GM06990 (cell line): ENCODE measurements at regions not wholly inside any gene's neighbourhood (a gene's known extent, or its start where the extent isn't known, plus 50 kb on each side); places are given as distances from the start of the nearest gene placed in this dataset.

Source experiments
- DNase-seq: peaks from one replicate; pipeline ENCODE4 v3.0.0-alpha.2; 2011; ENCODE audit not compliant: insufficient read length; ENCODE audit errors: extremely low read depth
- H3K27me3 ChIP-seq: replicated peaks from 2 replicates; pipeline ENCODE4 v1.6.0; 2011; ENCODE audit warnings: low read length; ENCODE audit not compliant: control insufficient read depth, insufficient read depth
- H3K36me3 ChIP-seq: 2 replicates; pipeline ENCODE4 v1.5.1; 2011; ENCODE audit warnings: low read length; ENCODE audit not compliant: control insufficient read depth, insufficient read depth
- H3K4me3 ChIP-seq: replicated peaks from 2 replicates; pipeline ENCODE4 v1.5.1; 2011; ENCODE audit warnings: low read depth, mild to moderate bottlenecking, control low read depth, low read length
- CTCF ChIP-seq: IDR thresholded peaks from 2 replicates; pipeline ENCODE4 v1.5.1; 2011; ENCODE audit warnings: low read length, control low read depth, mild to moderate bottlenecking, inconsistent platforms; ENCODE audit not compliant: insufficient read depth, poor library complexity, severe bottlenecking

GRCh38 chr6:82767037-82767436 is 298.6 kb downstream of the UBE3D start:
- no peak for DNase-seq
- no peak overlapping the region for H3K4me3 ChIP-seq
- no peaks in the 10 kb centered on the region for H3K27me3 ChIP-seq
- no peaks in the 10 kb centered on the region for H3K36me3 ChIP-seq
- TF ChIP-seq CTCF: no peak

- no peak for TF ChIP-seq CTCF
- H3K4me3 ChIP-seq: no peak overlapping the region
- DNase-seq: no peak
- no peaks in the 10 kb centered on the region for H3K36me3 ChIP-seq
- H3K27me3 ChIP-seq: no peaks in the 10 kb centered on the region
These were observed 298.2 kb downstream of the UBE3D start for GRCh38 chr6:82767447-82767846.

DNA sequence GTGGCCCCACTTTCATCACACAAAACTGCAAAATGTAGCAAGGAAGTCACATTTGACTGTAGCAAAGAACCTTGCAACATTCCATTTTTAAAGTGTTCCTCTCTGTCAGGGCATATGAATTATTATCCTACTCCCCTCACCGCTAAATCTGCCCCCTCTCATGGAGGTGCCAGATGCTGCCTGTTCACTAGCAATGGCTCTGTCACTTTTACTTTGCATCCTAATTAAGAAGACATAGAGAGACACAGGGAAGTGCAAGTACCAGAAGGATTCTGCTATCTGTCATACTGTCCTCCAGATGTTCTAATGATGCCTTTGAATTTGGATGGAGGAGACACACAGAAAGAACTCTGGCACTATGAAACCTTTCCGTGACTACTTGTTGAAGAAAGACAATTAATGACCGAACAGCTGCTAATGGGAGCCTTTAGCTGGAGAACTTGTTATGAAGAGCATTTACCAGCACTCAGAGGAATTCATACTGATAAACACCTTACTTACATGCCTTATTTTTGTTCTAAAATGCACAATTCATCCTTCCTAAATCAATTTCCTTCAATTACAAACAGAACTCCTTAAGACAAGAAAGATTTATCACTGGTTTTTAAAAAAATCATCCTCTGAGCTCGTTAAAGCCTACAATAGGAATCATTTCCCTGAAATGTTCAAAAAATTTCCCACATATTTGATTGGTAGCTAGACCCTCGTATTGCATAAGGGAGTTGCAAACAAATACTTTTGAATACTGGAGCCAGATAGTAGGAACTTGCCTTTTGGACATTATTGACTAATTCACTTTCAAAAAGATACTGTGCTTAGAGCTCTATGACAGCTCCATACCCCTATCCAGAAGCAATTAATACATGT is 292.6 kb downstream of the UBE3D start:
- no peak for DNase-seq
- no peak overlapping the region for H3K4me3 ChIP-seq
- no peaks in the 10 kb centered on the region for H3K27me3 ChIP-seq
- TF ChIP-seq CTCF: no peak
- no peaks in the 10 kb centered on the region for H3K36me3 ChIP-seq

GRCh38 chr6:82775361-82775760 is 290.3 kb downstream of the UBE3D start:
- no peaks in the 10 kb centered on the region for H3K27me3 ChIP-seq
- H3K4me3 ChIP-seq: no peak overlapping the region
- no peak for TF ChIP-seq CTCF
- H3K36me3 ChIP-seq: no peaks in the 10 kb centered on the region
- no peak for DNase-seq

- Histone ChIP-seq H3K27me3 (no peaks in the 10 kb centered on the region), H3K36me3 (no peaks in the 10 kb centered on the region), H3K4me3 (no peak overlapping the region)
- DNase-seq: peak; percentile 6
- no peak for TF ChIP-seq CTCF
These were observed 289.7 kb downstream of the UBE3D start for GRCh38 chr6:82775981-82776380.
